T1000 (cell line): ENCODE measurements at regions not wholly inside any gene's neighbourhood (a gene's known extent, or its start where the extent isn't known, plus 50 kb on each side); places are given as distances from the start of the nearest gene placed in this dataset.
A peak's percentile ranks its signal among the peaks of the same experiment; 100 is the strongest.

Experiments used
- DNase-seq: peaks from one replicate; lab custom pipeline; 2025; ENCODE audit warnings: mixed read lengths; lab: John Stamatoyannopoulos, UW

DNA sequence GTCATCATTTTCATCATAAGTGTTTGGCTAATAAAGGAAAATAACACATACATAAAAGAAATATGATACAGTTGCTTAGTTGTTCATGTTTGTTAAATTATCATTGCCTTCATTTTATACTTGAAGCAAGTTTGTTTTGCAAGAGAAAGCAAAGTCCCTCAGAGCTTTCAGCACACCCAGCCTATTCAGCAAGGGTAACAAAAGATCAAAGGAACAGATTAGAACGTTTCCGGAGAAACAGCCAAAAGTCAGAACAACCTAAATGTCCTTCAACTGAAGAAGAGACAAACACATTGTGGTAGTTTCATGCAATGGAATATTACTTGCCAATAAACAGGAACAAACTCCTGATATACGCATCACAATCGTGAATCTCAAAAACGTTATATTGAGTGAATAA, 380.7 kb downstream of the MZT1 start:
- DNase-seq: no peak

DNA sequence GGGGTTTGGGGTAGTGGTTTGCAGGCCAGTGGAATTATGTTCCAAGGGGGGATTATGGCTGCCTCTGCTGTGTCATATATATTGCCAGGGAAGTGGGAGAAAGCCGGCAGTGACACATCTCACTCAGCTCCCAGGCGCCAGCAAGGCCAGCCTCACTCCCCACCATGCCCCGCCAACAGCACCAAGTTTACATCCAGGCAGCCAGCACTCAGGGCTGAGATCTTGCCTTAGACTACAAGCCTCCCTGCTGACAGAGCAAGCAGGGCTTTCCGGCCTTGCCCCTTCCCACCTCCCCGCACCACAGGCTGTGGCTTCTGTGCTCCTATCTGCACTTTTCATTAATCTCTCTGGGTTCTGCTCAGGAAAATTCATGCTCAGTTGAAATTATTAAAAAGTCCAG, 385.1 kb downstream of the MZT1 start:
- no peak for DNase-seq

DNA sequence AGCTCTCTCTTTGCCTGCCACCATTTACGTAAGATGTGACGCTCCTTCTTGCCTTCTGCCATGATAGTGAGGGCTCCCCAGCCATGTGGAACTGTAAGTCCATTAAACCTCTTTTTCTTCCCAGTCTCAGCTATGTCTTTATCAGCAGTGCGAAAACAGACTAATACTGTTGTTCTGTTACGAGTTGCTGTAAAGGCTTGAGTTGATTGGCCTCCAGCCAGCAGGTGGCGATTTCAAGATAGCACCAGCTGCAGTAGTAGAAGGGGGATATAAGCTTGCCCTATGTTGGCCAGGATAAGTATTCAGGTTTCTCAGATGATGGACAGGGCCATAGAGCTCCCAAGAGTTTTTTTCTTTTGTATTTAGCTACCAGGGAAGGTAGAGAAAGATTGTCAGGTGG, 385.5 kb downstream of the MZT1 start:
- no peak for DNase-seq

DNA sequence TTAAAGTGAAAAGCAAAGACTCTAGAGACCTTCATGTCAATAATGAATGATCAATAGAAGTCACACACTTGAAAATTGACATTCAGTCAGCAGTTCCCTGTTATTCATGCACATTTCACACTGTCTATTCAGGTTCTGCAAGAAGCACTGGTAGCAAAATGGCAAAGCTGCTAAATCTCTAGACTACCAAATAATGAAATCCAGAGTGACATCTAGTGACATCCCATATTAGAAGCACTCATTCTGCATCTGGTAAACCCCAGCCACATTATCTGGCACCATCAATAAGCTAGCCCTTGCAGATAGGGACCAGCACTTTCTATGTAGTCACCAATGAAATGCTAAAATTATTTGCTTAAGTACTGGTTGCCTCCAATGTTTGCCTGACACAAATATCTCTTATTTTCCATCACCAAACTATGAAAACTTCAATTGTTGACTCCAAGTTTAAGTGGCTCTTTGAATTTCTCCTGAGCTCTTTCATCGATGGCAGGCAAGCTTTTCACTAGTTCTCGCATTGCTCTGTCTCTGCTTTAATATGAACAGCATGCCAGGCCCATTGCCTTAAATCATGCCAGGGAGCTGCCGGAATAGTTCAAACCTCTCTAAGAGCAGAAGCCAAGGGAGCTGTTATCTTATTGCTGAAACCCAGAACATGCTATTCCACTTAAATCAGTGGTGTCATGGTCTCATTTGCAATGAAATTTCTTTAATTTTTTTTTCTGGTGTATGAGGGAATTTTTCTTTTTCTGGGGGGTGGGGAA, 409.9 kb downstream of the MZT1 start:
- DNase-seq: no peak

DNA sequence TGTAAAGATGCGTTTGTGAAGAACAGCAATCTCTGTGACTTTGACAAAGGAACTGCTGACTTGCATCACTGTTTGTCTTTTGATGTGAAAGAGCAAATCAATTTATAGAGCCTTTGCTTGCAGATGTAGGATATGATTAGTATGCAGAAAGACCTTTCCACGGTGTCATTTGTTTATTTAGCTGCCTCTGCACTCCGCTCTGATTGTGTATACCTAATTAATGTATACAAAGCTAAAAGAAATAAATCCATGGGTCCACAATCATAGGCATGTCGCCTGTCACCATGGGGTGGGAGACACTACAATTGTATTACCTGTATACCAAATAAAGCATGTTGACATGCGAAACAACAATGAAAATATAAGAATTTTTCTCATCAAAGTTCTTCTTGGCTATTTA, 410.7 kb downstream of the MZT1 start:
- no peak for DNase-seq

DNA sequence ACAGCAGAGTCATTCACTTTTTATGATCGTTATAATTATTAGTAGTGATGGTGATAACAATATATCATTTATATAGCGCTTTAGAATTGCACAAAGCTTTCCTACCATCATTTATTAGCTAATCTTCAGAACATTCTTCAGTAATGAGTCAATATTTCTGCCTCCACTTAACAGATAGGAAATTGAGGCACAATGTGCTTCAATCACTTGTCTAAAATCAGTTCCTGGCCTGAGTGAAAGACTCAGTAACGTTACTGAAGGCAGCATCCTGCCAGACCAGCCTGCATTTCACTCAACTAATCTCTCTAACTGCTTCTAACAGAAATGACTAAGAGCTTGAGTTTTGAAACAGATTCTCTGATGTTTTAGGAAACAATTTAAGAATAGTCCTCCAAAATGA, 412.1 kb downstream of the MZT1 start:
- no peak for DNase-seq

DNA sequence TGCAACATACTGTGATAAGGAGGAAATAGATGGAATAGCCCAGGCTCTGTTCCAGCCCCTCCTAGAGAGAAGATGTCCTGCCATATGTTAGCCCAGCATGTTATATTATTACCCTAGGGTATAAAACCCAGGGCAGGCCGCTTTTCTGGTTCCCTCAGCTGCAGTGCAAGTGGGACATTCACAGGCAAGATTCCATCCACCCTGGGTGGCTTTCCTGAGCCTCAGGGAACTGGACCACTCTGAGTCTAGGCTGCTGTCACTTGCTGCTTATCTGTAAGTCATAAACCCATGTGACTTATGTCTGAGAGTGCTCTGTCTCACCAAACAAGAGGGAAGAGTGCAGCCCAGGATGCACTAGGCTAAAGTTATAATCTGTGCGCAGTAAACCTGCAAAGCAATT, 413.2 kb downstream of the MZT1 start:
- no peak for DNase-seq

DNA sequence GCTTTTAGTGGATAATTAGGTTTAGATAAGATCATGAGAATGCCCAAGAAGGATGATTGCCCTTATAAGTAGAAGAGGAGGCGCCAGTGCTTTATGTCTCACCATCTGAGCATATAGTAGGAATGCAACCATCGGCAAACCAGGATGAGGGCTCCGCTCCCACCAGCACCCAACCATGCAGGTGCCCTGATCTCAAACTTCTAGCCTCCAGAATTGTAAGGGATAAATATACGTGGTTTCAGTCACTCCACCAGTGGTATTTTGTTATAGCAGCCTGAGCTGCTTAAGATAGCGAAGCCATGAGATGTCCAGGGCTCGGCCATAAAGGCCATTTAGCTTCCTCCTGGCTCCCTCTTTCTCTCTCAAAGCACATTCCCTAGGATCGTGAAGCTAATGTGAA, 413.9 kb downstream of the MZT1 start:
- no peak for DNase-seq

DNA sequence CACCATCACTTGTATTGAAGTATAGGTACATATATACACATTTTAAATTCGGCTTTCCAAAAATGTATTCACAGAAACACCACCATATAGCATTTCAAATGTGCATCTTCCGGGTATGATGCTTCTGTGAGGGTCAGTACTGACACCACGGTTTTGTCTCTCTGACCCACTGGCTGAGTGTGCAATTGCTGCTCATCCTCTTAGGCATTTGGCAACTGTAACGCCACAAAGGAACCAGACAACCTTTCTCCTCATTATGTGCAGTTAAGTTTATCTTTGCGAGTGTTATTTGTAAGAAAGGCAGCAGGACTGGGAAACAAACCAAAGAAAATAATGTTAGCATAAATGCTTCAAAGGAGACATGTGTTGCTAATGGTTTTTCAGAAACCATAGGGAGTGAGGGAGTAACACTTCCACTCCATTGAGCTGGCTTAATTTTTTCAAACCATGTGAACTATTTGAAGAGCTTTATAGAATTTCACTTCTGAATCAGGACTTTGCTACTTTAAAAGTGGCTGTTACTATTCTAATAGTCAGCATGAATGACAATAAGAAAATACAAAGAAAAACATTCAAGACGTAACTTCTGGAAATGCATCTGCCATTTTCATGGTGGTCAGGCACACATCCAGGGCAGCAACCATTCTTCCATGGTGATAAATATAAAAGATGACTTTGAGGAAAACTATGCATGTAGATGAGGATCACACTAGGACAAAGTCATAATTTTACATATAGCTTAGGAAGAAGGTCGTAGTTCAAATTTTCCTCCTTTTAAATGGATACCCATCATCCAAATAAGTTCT, 423.3 kb downstream of the MZT1 start:
- no peak for DNase-seq

DNA sequence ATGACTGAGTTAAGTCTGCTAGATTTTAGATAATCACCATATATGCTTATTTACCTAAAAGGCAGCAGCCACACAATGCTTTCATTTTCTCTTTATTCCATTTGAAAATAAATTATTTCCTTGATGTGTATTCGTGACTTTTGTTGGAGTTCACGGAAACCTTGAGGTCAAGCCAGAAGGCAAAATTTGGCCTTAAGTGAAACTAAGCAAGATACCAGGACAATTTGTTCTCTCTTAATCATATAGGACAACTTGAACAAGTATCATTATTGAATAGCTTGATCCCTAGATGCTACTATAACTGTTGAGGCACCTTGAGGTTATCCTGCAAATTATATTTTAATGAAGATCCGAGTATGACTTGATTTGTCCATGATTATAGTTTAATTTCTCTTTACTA, 429.2 kb upstream of the DACH1 start:
- DNase-seq: no peak

DNA sequence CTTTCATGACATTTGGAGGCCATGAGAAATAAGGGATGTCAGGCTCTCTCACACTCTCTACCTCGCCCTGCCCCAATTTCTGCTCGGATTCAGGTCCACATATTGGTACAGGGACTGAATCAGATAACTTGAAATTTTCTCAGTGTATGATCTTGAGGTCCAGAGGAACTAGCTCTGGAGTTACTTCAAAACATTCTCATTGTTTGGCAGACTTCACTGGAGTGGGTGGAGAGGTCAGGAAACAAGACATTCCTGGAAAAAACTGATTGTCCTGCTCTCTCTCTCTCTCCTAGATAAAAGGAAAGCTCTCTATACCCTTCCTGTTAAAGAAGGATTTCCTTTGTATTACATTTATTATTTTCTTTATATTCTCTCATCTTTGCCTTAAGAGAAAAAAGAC, 428.1 kb upstream of the DACH1 start:
- DNase-seq: no peak

DNA sequence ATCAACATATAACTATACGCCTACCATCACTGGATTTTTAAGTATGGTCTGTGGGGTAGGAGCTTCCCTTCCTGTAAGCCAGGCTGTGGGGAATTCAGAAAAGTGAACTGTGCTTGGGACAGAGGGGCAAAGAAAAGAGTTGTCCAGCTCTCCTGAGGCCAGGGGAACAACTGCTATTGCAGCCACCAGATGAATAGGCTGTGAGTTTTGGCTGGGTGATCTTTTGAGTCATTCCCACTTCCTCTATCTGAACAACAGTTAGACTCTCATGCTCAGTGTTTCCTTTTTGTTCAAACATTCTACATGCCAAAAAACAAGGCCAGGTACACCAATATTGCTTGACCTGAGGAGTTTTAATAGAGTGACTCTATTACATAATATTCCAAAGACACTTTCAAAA, 426.2 kb upstream of the DACH1 start:
- no peak for DNase-seq

DNA sequence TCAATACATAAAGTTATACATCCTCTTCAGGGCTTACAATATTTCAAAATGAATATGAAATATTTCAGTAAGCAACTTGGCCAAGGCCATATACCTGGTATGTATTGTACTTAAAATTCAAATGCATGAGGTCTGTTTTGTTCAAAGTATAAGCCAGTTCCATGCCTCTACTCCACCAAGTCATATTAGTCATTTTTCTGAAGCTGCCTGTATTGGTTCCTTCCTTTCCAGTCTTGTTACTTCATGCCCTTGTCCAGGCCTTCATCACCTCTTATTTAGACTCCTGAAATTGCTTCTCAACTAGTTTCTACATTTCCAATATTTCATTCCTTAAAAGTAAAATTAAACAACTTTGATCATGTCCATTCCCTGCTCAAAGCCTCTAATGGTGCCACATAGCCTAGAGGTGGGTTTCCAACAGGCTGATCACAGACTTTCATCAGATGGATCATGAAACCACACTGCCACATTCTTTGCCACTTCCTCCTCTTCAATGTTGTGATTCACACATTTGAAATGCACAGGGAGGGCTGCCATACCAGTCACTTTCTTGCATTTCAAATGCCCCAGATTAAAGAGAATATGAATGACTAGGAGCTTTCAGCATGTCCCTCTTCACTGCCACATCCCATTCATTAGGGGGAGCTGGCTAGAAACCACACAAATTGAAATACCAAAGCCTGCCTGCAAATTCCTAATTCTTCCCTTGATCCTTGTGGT, 424.1 kb upstream of the DACH1 start:
- DNase-seq: peak; percentile 36

DNA sequence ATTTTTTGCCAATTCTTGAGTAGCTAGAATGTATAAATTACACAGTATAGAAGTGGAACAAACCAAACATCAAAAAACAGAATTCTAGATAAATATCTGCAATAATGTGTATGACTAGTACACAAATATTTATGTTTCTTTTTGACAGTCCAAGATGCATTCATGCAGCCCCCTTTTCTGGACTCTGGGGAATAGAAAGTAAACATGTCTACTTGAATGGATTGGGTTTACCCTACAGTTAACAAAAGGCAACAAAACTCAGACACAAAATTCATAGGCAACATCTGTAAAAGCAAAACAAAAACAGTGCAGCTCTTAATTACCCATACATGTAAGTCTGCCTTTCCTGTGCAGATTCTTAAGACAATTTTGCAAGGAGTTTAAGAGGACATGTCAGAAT, 419.4 kb upstream of the DACH1 start:
- DNase-seq: no peak

DNA sequence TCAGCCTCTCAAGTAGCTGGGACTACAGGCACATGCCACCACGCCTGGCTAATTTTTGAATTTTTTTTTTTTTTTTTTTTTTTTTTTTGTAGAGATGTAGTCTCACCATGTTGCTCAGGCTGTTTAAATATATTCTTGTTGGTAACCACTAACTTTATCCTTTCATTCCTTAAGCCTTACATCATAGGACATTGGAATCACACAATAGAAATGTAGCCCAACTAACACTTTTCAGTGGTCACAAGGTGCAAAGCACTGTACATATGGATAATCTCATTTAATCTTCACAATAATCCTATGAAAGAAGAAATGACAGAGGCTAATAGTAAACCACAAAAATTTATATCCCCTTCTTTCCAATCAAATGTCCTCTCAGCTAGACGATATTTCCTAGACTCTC, 417.8 kb upstream of the DACH1 start:
- DNase-seq: no peak

DNA sequence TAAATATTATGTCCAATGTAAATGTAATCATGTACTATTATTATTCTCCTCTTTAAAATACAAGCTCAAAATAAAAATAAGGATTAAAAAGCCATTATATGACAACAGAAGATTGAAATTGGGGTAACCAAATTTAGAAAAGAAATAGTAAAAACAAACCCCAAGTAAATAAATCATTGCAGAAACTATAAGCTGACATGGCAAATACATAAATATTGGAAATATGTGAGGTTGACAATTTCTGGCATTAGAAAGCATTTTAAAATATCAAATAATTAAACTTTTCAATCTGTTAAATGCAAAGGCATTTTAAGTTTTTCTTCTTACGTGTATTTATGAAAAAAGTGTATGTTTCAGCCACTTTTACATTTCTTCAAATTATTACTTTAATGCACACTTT, 394.7 kb upstream of the DACH1 start:
- DNase-seq: no peak

DNA sequence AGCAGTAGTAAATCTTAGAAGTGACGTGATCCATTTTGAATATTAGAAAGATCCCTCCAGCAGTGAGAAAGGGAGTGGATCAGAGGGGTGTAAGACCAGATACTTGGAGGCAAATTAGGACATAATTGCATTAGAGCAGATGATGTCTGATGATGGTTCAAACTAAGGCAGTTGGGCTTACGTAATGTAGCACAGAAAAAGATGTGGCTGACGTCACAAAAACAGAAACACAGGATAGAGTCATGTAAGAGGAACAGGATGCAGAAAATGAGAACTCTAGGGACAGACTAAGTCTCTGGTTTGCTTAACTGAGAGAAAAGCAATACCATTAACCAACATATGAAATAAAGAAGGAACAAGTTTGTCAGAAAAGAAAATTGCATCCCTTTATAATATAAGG, 392.5 kb upstream of the DACH1 start:
- DNase-seq: no peak

DNA sequence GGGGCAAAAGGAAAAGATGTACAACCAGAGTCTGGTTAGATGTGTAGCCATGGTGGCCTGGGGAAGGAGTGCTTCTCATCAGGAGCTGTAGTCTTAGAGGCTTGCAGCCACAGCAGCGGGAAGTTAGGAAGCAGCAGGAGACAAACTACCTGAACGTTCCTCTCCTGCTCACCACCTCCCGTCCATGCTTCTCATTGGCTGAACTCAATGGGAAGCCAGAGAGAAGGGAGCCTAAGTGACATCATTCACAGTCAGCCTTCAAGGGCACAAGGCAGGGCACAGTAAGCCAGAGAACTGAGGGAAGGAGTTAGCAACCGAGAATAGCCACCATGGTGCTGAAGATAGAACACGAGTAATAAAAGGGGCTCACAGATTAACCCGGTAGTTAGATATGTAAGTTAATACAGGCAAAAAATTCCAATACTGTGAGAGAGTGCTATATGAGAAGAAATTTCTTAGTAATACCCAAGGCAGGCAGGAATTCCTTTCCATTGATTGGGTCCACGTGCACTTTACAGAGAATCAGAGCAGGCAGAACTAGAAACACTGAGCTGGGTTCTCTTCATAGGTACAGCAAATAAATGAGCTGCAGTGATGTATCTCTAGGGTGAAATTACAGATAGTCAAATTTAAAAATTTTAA, 391.5 kb upstream of the DACH1 start:
- no peak for DNase-seq

DNA sequence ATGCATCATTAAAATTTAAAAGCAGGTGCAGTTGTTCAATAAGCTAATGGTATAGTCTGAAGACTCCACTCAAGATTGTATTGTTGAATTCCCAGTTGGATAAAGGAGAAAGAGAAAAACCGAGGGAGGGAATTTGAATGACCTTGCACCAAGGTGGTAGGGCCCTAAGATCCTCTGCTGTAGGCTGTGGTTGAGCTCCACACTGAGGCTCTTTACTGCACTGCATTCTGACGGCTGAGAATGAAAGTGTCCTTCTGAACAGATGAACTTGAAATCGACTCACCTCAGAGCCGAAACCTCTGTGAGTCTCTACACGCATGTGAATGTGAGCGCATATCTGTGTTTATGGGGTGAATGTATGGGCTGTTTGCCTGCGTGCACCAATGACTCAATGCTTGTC, 388.9 kb upstream of the DACH1 start:
- DNase-seq: no peak

DNA sequence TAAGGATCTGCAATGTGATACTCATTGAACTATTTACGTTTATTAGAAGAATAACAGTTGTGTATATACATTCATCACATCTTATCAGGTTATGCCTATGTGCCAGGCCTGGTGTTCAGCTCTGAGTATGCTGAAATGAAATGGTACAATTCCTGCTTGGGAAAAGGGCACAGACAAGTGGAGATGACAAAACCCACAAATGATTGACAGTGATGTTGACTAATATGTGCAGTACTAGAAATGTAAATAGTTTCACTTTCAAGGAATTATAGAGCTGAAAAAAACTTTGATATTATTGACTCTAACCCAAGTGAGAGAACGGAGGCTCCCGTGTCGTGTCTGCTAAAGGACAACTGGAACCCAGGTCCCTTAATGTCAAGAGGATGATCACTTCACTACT, 386.8 kb upstream of the DACH1 start:
- DNase-seq: no peak

DNA sequence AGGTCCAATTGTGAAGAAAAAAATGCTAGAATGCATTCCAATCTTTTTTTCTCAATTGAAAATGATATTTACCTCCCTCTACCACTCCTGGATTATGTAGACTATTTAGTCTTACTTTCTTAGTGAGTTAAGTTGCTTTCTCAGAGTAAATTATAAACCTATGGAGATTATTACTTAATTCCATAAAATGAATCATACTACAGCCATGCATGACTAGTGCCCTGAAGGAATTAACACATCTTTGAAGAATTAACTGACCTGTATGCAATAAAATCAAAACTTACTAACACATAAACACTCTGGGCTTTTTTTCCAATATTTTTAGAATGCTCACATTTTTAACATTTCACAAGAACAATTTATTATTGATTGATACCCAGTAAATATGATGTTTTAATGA, 379.4 kb upstream of the DACH1 start:
- DNase-seq: no peak

DNA sequence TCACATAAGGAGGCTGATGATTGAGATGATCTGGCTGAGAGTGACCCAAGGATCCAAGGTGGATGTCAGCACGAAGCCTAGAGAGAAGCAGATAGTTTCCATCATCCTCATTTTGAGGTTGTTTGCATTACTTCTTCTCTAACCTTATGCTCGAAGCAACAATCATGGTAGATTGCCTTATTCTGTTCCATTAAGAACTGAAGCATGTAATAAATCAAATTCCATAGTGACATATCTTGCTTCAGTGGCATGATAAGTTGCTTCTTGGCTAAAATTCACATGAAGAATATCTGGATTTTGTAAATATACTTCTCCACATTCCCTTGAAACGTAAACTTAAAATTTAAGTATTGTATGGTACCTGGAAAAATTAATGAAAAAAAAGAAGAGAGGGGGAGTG, 377.8 kb upstream of the DACH1 start:
- DNase-seq: no peak

DNA sequence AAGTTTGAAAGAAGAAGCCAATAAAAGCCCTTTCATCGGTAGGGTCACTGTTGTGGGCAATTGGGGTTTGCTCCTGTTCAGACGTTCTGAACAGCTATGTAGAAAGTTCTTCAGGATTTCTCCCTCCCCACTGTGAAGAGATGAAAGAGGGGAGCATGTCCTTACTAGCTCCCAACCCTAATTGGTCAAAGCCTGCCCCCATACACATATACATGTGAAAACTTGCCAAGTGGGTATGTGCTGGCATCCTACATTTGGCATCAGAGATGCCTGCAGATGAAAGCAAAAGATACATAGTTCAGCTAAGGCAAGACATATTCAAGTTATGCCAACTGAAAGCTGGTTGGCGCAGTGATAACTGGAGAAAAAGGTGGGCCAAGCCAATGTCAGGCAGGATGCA, 363.1 kb upstream of the DACH1 start:
- DNase-seq: no peak
